Fibroblast of pulmonary artery (primary cell): ENCODE measurements at regions not wholly inside any gene's neighbourhood (a gene's known extent, or its start where the extent isn't known, plus 50 kb on each side); places are given as distances from the start of the nearest gene placed in this dataset.
A peak's percentile ranks its signal among the peaks of the same experiment; 100 is the strongest.

Source experiments
- DNase-seq: peaks from one replicate; pipeline ENCODE4 v3.0.0-alpha.2; 2010; ENCODE audit warnings: low read depth
- H3K4me3 ChIP-seq: replicated peaks from 2 replicates; pipeline ENCODE4 v1.5.1; 2011; ENCODE audit warnings: low read depth, mild to moderate bottlenecking, control low read depth, low read length, moderate library complexity
- TF ChIP-seq, protein P1 (sequence below): IDR thresholded peaks from 2 replicates; pipeline ENCODE4 v1.5.1; 2011; ENCODE audit warnings: mild to moderate bottlenecking, control low read depth, low read length, inconsistent platforms; ENCODE audit errors: missing control alignments

- DNase-seq = peak; percentile 31
- peak overlapping the region; percentile 56 for H3K4me3 ChIP-seq
- TF ChIP-seq, protein P1, sequence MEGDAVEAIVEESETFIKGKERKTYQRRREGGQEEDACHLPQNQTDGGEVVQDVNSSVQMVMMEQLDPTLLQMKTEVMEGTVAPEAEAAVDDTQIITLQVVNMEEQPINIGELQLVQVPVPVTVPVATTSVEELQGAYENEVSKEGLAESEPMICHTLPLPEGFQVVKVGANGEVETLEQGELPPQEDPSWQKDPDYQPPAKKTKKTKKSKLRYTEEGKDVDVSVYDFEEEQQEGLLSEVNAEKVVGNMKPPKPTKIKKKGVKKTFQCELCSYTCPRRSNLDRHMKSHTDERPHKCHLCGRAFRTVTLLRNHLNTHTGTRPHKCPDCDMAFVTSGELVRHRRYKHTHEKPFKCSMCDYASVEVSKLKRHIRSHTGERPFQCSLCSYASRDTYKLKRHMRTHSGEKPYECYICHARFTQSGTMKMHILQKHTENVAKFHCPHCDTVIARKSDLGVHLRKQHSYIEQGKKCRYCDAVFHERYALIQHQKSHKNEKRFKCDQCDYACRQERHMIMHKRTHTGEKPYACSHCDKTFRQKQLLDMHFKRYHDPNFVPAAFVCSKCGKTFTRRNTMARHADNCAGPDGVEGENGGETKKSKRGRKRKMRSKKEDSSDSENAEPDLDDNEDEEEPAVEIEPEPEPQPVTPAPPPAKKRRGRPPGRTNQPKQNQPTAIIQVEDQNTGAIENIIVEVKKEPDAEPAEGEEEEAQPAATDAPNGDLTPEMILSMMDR = no peak
These were observed 58.5 kb upstream of the FAM174B start for GRCh38 chr15:92714077-92714476.

DNA sequence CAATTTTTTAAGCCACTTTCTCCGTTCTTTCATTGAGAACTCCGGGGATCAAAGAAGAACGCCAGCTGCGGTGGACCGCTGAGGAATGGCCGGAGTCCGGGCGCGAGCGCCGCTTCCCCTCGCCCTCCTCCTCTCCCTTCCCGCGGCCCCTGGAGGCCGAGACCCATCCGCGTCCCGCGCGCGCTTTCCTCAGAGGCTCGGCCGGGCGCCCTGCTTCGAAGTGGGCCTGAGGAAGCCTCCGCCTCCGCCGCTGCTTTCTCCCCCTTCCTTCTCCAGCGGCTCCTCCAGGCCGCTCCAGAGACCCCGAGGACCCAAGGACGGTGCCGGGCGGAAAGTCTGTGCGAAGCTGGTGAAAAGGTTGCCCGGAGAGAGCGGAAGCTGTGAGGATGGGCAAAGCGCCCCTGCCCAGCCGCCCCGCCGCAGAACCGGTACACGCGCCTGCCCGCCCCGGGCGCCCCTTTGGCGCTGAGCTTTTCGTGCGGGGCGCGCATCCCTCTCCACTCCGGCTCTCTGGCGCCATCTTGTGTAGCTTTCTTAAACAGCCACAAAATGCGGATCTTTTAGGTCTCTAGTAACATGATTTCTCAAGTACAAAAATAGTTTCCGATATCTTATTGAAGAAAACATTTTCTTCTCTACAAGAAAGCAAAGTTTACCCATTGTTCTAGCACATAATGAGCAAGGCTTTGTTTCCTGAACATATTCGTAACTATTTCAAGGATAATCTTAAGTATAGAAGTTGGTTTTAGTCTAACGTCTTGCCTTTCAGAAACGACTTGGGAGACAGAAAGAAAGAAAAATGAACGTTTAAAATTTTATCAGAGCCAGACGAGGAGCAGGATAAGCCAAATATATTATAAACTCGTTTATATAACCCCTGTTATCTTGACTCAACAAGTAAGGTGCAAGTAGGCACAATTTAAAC, 59.2 kb upstream of the FAM174B start:
- TF ChIP-seq, protein P1 = peak; percentile 78
- DNase-seq = peak; percentile 74
- peak overlapping the region; percentile 56 for H3K4me3 ChIP-seq

DNA sequence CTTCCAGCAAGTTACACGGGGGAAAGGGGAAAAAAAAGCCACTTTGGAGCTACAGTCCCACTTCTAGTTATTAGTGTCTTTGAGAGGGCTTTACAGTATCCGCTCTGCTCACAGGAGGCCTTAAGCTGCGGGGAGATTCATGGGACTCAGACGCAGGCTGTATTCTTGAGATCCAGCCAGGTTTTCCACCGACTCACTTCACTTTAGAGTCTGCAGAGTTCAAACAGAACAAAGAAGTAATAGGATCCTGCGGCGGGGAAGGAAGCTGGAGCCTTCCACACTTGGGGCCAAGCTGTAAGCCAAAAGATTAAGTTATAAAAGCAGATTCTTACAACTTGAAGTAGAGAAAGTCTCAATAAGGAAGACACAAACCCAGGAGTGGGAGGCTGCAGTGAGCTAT, 60.2 kb upstream of the FAM174B start:
- peak; percentile 55 for DNase-seq
- TF ChIP-seq, protein P1 = no peak
- no peak overlapping the region for H3K4me3 ChIP-seq

- DNase-seq = no peak
- TF ChIP-seq, protein P1 = no peak
- no peak overlapping the region for H3K4me3 ChIP-seq
These were observed 63.4 kb upstream of the FAM174B start for GRCh38 chr15:92719021-92719420.

GRCh38 chr15:92724144-92724543, 68.6 kb upstream of the FAM174B start:
- H3K4me3 ChIP-seq = no peak overlapping the region
- no peak for DNase-seq
- TF ChIP-seq, protein P1 = no peak

- peak; percentile 9 for DNase-seq
- TF ChIP-seq, protein P1 = no peak
- H3K4me3 ChIP-seq = no peak overlapping the region
These were observed 69.6 kb upstream of the FAM174B start for GRCh38 chr15:92725171-92725570.
